HCT116 (cell line): ENCODE measurements at regions not wholly inside any gene's neighbourhood (a gene's known extent, or its start where the extent isn't known, plus 50 kb on each side); places are given as distances from the start of the nearest gene placed in this dataset.

ENCODE experiments used
- ATAC-seq: fragments of 200-7000 bp; cut with Tn5 transposase; 2 replicates; pipeline ENCODE4 v1.9.1; 2020; ENCODE audit warnings: mild to moderate bottlenecking, moderate library complexity
- BruUV-seq: library from RNA; stranded (reverse); fragments of 400-500 nt; replicated peaks from 2 replicates; lab custom pipeline; 2021; lab: Mats Ljungman, UMichigan
- CTCF ChIA-PET: fragments of 300-600 bp; sonication (Branson Sonifier 250); formaldehyde crosslinking; loops from one replicate; lab custom pipeline; 2021; ENCODE audit warnings: antibody characterized with exemption; lab: Charles Lee
- POLR2A ChIA-PET: fragments of 300-600, 350-600 bp; sonication (Branson Sonifier 250); formaldehyde crosslinking; loops from one replicate; lab custom pipeline; 2021; ENCODE audit warnings: antibody characterized with exemption; lab: Charles Lee
- RAD21 ChIA-PET, 2 experiments: fragments of 300-600 bp; sonication (Branson Sonifier 250); formaldehyde crosslinking; loops; one replicate each; lab custom pipeline; 2023; ENCODE audit warnings: low total read pairs in 2 of 2; ENCODE audit not compliant: uncharacterized antibody in 2 of 2, unreplicated experiment in 2 of 2, low non-redundant PET in 1 of 2; lab: Charles Lee
- DNase-seq: peaks from one replicate; pipeline ENCODE4 v3.0.0-alpha.2; 2010; ENCODE audit warnings: low read depth, low spot score
- H2AFZ ChIP-seq: fragments of 200-600 bp; shearing (Covaris generic), sonication (generic); 2 replicates; pipeline ENCODE4 v1.6.1; 2017; ENCODE audit warnings: low read depth, mixed run types, mixed read lengths, antibody characterized with exemption, low read length; ENCODE audit not compliant: poor library complexity, severe bottlenecking
- H3K27ac ChIP-seq: 2 replicates; pipeline ENCODE4 v1.5.1; 2012; ENCODE audit warnings: low read depth, low read length
- H3K27me3 ChIP-seq: fragments of 200-600 bp; sonication (generic); 2 replicates; pipeline ENCODE4 v1.6.1; 2016; ENCODE audit warnings: mixed run types, low read length, mixed read lengths; ENCODE audit not compliant: insufficient read depth
- H3K36me3 ChIP-seq, 2 experiments: fragments of 200-500 bp in 1 of 2; fragments of 200-600 bp in 1 of 2; sonication (Bioruptor generic) in 1 of 2; sonication (generic) in 1 of 2; 2 replicates each; pipeline versions ENCODE4 v1.5.1 to v1.6.1; 2014 to 2016; ENCODE audit warnings: low read length in 2 of 2, inconsistent platforms in 1 of 2, mixed read lengths in 1 of 2, mixed run types in 1 of 2; ENCODE audit not compliant: insufficient read depth in 2 of 2, control insufficient read depth in 1 of 2
- H3K4me1 ChIP-seq, 2 experiments: fragments of 200-600 bp in 1 of 2; sonication (generic) in 1 of 2; 2 replicates each; pipeline versions ENCODE4 v1.5.1 to v1.6.1; 2012 to 2017; ENCODE audit warnings: low read length in 2 of 2, inconsistent platforms in 1 of 2, mild to moderate bottlenecking in 1 of 2, mixed read lengths in 1 of 2, mixed run types in 1 of 2, moderate library complexity in 1 of 2; ENCODE audit not compliant: insufficient read depth in 2 of 2, control insufficient read depth in 1 of 2
- H3K4me2 ChIP-seq: fragments of 200-600 bp; sonication (generic); 2 replicates; pipeline ENCODE4 v1.6.1; 2017; ENCODE audit warnings: mixed run types, low read length, mixed read lengths
- H3K4me3 ChIP-seq, 2 experiments: fragments of 200-600 bp in 1 of 2; sonication (generic) in 1 of 2; replicated peaks in 1 of 2; 2 replicates each; pipeline ENCODE4 v1.5.1; 2011 to 2016; ENCODE audit warnings: low read length in 2 of 2, control low read depth in 1 of 2, low read depth in 1 of 2, mild to moderate bottlenecking in 1 of 2, mixed read lengths in 1 of 2, mixed run types in 1 of 2
- H3K79me2 ChIP-seq: fragments of 200-600 bp; sonication (generic); 2 replicates; pipeline ENCODE4 v1.6.1; 2017; ENCODE audit warnings: mild to moderate bottlenecking, mixed run types, low read length, moderate library complexity, mixed read lengths; ENCODE audit not compliant: insufficient read depth
- H3K9ac ChIP-seq: fragments of 200-600 bp; sonication (generic); 2 replicates; pipeline ENCODE4 v1.6.1; 2016; ENCODE audit warnings: low read length, mixed read lengths
- H3K9me2 ChIP-seq: fragments of 200-600 bp; sonication (generic), shearing (Covaris generic); 2 replicates; pipeline ENCODE4 v1.6.1; 2017; ENCODE audit warnings: mixed run types, mild to moderate bottlenecking, moderate library complexity; ENCODE audit not compliant: insufficient read depth
- H3K9me3 ChIP-seq, 2 experiments: fragments of 200-500 bp in 1 of 2; fragments of 200-600 bp in 1 of 2; sonication (Bioruptor generic) in 1 of 2; sonication (generic) in 1 of 2; 2 replicates each; pipeline ENCODE4 v1.6.1; 2014 to 2017; ENCODE audit warnings: low read length in 2 of 2, mixed read lengths in 2 of 2, inconsistent platforms in 1 of 2, low read depth in 1 of 2, mild to moderate bottlenecking in 1 of 2, mixed run types in 1 of 2, moderate library complexity in 1 of 2; ENCODE audit not compliant: control insufficient read depth in 1 of 2, insufficient read depth in 1 of 2
- H4K20me1 ChIP-seq: fragments of 200-600 bp; sonication (generic), shearing (Covaris generic); 2 replicates; pipeline ENCODE4 v1.6.1; 2017; ENCODE audit warnings: mixed run types, mild to moderate bottlenecking, moderate library complexity; ENCODE audit not compliant: insufficient read depth
- CEBPB ChIP-seq: IDR thresholded peaks from 2 replicates; pipeline ENCODE4 v1.6.1; 2012; ENCODE audit warnings: low read depth
- EGR1 ChIP-seq: IDR thresholded peaks from 2 replicates; pipeline ENCODE4 v1.6.1; 2012; ENCODE audit warnings: low read depth
- ELF1 ChIP-seq: IDR thresholded peaks from 2 replicates; pipeline ENCODE4 v1.6.1; 2012; ENCODE audit warnings: low read depth, borderline replicate concordance
- EZH2 ChIP-seq: fragments of 200-600 bp; sonication (generic); IDR thresholded peaks from 2 replicates; pipeline ENCODE4 v1.6.1; 2017; ENCODE audit warnings: antibody characterized with exemption, mixed run types
- EZH2phosphoT487 ChIP-seq: fragments of 200-600 bp; IDR thresholded peaks from 2 replicates; pipeline ENCODE4 v1.6.1; 2018; ENCODE audit warnings: antibody characterized with exemption, borderline replicate concordance
- FOSL1 ChIP-seq: IDR thresholded peaks from 2 replicates; pipeline ENCODE4 v1.6.1; 2012; ENCODE audit warnings: low read depth
- JUND ChIP-seq: IDR thresholded peaks from 2 replicates; pipeline ENCODE4 v1.6.1; 2012
- POLR2A ChIP-seq: IDR thresholded peaks from 2 replicates; pipeline ENCODE4 v1.7.0; 2011; ENCODE audit warnings: borderline replicate concordance; ENCODE audit not compliant: insufficient read depth, insufficient read length; ENCODE audit errors: extremely low read depth
- POLR2AphosphoS5 ChIP-seq: IDR thresholded peaks from 2 replicates; pipeline ENCODE4 v1.6.1; 2011; ENCODE audit warnings: mild to moderate bottlenecking, low read depth, low read length, moderate library complexity
- RAD21 ChIP-seq: IDR thresholded peaks from 2 replicates; pipeline ENCODE4 v1.6.1; 2012; ENCODE audit warnings: low read depth, mild to moderate bottlenecking
- SP1 ChIP-seq: IDR thresholded peaks from 2 replicates; pipeline ENCODE4 v1.6.1; 2012; ENCODE audit warnings: low read depth
- TCF7L2 ChIP-seq: IDR thresholded peaks from 2 replicates; pipeline ENCODE4 v1.7.0; 2011; ENCODE audit warnings: borderline replicate concordance, inconsistent platforms; ENCODE audit not compliant: insufficient read depth, insufficient read length; ENCODE audit errors: extremely low read depth
- ZFX ChIP-seq: fragments of 450-650 bp; IDR thresholded peaks from 2 replicates; pipeline ENCODE4 v1.6.1; 2017
- ZNF274 ChIP-seq: fragments of 200-500 bp; sonication (Bioruptor generic); IDR thresholded peaks from 2 replicates; pipeline ENCODE4 v1.6.1; 2014; ENCODE audit warnings: mild to moderate bottlenecking, low read depth, low read length, inconsistent platforms
- intact Hi-C: fragments of 100-400 bp; cut with micrococcal nuclease; formaldehyde crosslinking; loops from 2 replicates; pipeline ENCODE4 v1.10.0; 2022
- TF ChIP-seq, protein P1 (sequence below), 3 experiments: fragments of 200-600 bp in 1 of 3; sonication (generic) in 1 of 3; IDR thresholded peaks in 2 of 3; conservative IDR thresholded peaks in 1 of 3; 2 replicates each; pipeline ENCODE4 v1.5.1; 2012 to 2017; ENCODE audit warnings: low read depth in 2 of 3, low read length in 2 of 3, antibody characterized with exemption in 1 of 3, borderline replicate concordance in 1 of 3, control low read depth in 1 of 3, mild to moderate bottlenecking in 1 of 3, mixed read lengths in 1 of 3, mixed run types in 1 of 3, moderate library complexity in 1 of 3; ENCODE audit not compliant: insufficient read depth in 1 of 3
- TF ChIP-seq, protein P2 (sequence below): IDR thresholded peaks from 2 replicates; pipeline ENCODE4 v1.6.1; 2012; ENCODE audit warnings: low read depth
- TF ChIP-seq, protein P3 (sequence below): IDR thresholded peaks from 2 replicates; pipeline ENCODE4 v1.6.1; 2011; ENCODE audit warnings: mild to moderate bottlenecking, low read length, moderate library complexity; ENCODE audit not compliant: insufficient replicate concordance; ENCODE audit errors: extremely low read depth
- TF ChIP-seq, protein P4 (sequence below): IDR thresholded peaks from 2 replicates; pipeline ENCODE4 v1.6.1; 2012
- TF ChIP-seq, protein P5 (sequence below): IDR thresholded peaks from 2 replicates; pipeline ENCODE4 v1.6.1; 2012

DNA sequence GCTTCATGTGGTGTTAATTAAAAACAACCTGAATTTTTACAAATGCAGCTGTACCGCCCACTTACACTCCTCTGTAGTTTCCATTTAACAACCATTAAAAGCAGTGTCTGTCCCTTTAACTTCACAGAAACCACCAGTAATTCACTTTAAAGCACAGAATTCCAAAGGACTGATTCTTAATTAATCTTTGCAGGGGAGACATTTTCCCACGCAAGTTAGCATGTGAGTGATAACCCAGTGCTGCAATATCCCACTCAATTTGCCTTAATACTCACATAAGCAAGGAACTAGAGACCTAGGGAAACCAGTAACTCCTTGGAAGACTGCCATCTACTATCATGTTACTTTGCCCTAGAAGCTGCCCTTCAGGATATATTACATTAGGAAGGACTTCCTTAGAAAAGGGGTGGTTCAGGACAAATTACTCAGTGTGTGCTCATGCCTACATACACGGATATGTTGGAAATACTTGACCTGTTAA lies 102.3 kb downstream of the OSR1 start:
- Histone ChIP-seq H3K79me2 (no peaks in the 10 kb centered on the region), H3K4me2 (0 out of 2 replicates have a peak overlapping the region, but pooled peaks have one; percentile 3), H3K36me3 (no peaks in the 10 kb centered on the region), H3K27ac (no peak overlapping the region), H3K9me2 (no peaks in the 10 kb centered on the region), H3K9me3 (no peaks in the 10 kb centered on the region), H3K27me3 (no peaks in the 10 kb centered on the region), H3K9ac (no peak overlapping the region), H4K20me1 (no peaks in the 10 kb centered on the region), H3K4me3 (no peak overlapping the region), H2AFZ (no peak overlapping the region), H3K4me1 (peaks cover 5 to 13% of the 10 kb centered on the region in 2 experiments; a peak in 2 of 4 replicates)
- ATAC-seq (no peak), DNase-seq (peak; percentile 13)
- intact Hi-C loops, result no loop called here
- TF ChIP-seq POLR2AphosphoS5 (no peak), EGR1 (no peak), JUND (peak; percentile 39; the same call in 1 of the 2 replicates), CEBPB (peak; percentile 27), SP1 (peak; percentile 63), ELF1 (no peak), EZH2 (no peak), ZFX (no peak), EZH2phosphoT487 (no peak), TCF7L2 (no peak), RAD21 (0 out of 2 replicates have a peak, but pooled peaks have one; percentile 10), POLR2A (no peak), ZNF274 (no peak), FOSL1 (no peak)
- TF ChIP-seq, protein P1, sequence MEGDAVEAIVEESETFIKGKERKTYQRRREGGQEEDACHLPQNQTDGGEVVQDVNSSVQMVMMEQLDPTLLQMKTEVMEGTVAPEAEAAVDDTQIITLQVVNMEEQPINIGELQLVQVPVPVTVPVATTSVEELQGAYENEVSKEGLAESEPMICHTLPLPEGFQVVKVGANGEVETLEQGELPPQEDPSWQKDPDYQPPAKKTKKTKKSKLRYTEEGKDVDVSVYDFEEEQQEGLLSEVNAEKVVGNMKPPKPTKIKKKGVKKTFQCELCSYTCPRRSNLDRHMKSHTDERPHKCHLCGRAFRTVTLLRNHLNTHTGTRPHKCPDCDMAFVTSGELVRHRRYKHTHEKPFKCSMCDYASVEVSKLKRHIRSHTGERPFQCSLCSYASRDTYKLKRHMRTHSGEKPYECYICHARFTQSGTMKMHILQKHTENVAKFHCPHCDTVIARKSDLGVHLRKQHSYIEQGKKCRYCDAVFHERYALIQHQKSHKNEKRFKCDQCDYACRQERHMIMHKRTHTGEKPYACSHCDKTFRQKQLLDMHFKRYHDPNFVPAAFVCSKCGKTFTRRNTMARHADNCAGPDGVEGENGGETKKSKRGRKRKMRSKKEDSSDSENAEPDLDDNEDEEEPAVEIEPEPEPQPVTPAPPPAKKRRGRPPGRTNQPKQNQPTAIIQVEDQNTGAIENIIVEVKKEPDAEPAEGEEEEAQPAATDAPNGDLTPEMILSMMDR (IDR thresholded peaks at IDR 0.05 in 2 of 3, conservative IDR thresholded peaks at IDR 0.05 in 1 of 3; ENCODE audit: borderline replicate concordance in 1 of 3, insufficient read depth in 1 of 3, low read depth in 2 of 3, low read length in 2 of 3), result no peak
- TF ChIP-seq, protein P2, sequence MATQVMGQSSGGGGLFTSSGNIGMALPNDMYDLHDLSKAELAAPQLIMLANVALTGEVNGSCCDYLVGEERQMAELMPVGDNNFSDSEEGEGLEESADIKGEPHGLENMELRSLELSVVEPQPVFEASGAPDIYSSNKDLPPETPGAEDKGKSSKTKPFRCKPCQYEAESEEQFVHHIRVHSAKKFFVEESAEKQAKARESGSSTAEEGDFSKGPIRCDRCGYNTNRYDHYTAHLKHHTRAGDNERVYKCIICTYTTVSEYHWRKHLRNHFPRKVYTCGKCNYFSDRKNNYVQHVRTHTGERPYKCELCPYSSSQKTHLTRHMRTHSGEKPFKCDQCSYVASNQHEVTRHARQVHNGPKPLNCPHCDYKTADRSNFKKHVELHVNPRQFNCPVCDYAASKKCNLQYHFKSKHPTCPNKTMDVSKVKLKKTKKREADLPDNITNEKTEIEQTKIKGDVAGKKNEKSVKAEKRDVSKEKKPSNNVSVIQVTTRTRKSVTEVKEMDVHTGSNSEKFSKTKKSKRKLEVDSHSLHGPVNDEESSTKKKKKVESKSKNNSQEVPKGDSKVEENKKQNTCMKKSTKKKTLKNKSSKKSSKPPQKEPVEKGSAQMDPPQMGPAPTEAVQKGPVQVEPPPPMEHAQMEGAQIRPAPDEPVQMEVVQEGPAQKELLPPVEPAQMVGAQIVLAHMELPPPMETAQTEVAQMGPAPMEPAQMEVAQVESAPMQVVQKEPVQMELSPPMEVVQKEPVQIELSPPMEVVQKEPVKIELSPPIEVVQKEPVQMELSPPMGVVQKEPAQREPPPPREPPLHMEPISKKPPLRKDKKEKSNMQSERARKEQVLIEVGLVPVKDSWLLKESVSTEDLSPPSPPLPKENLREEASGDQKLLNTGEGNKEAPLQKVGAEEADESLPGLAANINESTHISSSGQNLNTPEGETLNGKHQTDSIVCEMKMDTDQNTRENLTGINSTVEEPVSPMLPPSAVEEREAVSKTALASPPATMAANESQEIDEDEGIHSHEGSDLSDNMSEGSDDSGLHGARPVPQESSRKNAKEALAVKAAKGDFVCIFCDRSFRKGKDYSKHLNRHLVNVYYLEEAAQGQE, result no peak
- TF ChIP-seq, protein P3, sequence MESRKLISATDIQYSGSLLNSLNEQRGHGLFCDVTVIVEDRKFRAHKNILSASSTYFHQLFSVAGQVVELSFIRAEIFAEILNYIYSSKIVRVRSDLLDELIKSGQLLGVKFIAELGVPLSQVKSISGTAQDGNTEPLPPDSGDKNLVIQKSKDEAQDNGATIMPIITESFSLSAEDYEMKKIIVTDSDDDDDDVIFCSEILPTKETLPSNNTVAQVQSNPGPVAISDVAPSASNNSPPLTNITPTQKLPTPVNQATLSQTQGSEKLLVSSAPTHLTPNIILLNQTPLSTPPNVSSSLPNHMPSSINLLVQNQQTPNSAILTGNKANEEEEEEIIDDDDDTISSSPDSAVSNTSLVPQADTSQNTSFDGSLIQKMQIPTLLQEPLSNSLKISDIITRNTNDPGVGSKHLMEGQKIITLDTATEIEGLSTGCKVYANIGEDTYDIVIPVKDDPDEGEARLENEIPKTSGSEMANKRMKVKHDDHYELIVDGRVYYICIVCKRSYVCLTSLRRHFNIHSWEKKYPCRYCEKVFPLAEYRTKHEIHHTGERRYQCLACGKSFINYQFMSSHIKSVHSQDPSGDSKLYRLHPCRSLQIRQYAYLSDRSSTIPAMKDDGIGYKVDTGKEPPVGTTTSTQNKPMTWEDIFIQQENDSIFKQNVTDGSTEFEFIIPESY, result no peak
- TF ChIP-seq, protein P4, sequence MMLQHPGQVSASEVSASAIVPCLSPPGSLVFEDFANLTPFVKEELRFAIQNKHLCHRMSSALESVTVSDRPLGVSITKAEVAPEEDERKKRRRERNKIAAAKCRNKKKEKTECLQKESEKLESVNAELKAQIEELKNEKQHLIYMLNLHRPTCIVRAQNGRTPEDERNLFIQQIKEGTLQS, result no peak; the same call in 1 of the 2 replicates
- TF ChIP-seq, protein P5, sequence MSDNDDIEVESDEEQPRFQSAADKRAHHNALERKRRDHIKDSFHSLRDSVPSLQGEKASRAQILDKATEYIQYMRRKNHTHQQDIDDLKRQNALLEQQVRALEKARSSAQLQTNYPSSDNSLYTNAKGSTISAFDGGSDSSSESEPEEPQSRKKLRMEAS, result 0 out of 2 replicates have a peak, but pooled peaks have one; percentile 32
- RAD21 ChIA-PET, result no interaction called here
- CTCF ChIA-PET, result no interaction called here
- POLR2A ChIA-PET, result no interaction called here
- BruUV-seq, result no TSS peak
